H9 (cell line): ENCODE measurements at regions not wholly inside any gene's neighbourhood (a gene's known extent, or its start where the extent isn't known, plus 50 kb on each side); places are given as distances from the start of the nearest gene placed in this dataset.

Experiments
- DNase-seq: peaks from one replicate; pipeline ENCODE4 v3.0.0-alpha.2; 2017
- H2AFZ ChIP-seq: one replicate; pipeline ENCODE4 v1.6.1; 2013; ENCODE audit warnings: mild to moderate bottlenecking, low read length, control low read depth, moderate library complexity
- H2AK5ac ChIP-seq: 2 replicates; pipeline ENCODE4 v1.6.1; 2013; ENCODE audit warnings: low read length, control low read depth, mixed read lengths; ENCODE audit not compliant: insufficient read length
- H2BK120ac ChIP-seq: one replicate; pipeline ENCODE4 v1.6.1; 2013; ENCODE audit warnings: low read depth, mild to moderate bottlenecking, low read length, control low read depth, inconsistent platforms; ENCODE audit not compliant: poor library complexity, severe bottlenecking
- H2BK12ac ChIP-seq: 2 replicates; pipeline ENCODE4 v1.6.1; 2013; ENCODE audit warnings: low read length, control low read depth, mixed read lengths, low read depth; ENCODE audit not compliant: insufficient read length
- H2BK15ac ChIP-seq: 2 replicates; pipeline ENCODE4 v1.6.1; 2013; ENCODE audit warnings: low read depth, low read length, control low read depth
- H2BK20ac ChIP-seq: one replicate; pipeline ENCODE4 v1.6.1; 2013; ENCODE audit warnings: low read depth, mild to moderate bottlenecking, low read length, control low read depth, inconsistent platforms; ENCODE audit not compliant: poor library complexity, severe bottlenecking
- H2BK5ac ChIP-seq: 2 replicates; pipeline ENCODE4 v1.6.1; 2013; ENCODE audit warnings: low read length, control low read depth, mixed read lengths; ENCODE audit not compliant: insufficient read length
- H3K14ac ChIP-seq: 2 replicates; pipeline ENCODE4 v1.6.1; 2013; ENCODE audit warnings: low read length, control low read depth; ENCODE audit not compliant: insufficient read depth
- H3K18ac ChIP-seq: 2 replicates; pipeline ENCODE4 v1.6.1; 2013; ENCODE audit warnings: low read depth, mild to moderate bottlenecking, mixed read lengths, low read length, control low read depth; ENCODE audit not compliant: insufficient read length
- H3K23ac ChIP-seq: 2 replicates; pipeline ENCODE4 v1.6.1; 2013; ENCODE audit warnings: low read length, control low read depth, mixed read lengths, low read depth; ENCODE audit not compliant: insufficient read length
- H3K23me2 ChIP-seq: 2 replicates; pipeline ENCODE4 v1.6.1; 2013; ENCODE audit warnings: low read depth, mild to moderate bottlenecking, mixed read lengths, low read length, control low read depth; ENCODE audit not compliant: insufficient read length, poor library complexity, severe bottlenecking
- H3K27ac ChIP-seq: 2 replicates; pipeline ENCODE4 v1.5.1; 2013; ENCODE audit warnings: low read length, control low read depth, mixed read lengths, low read depth; ENCODE audit not compliant: insufficient read length
- H3K27me3 ChIP-seq: 2 replicates; pipeline ENCODE4 v1.6.1; 2013; ENCODE audit warnings: low read length, control low read depth, inconsistent platforms; ENCODE audit not compliant: insufficient read depth
- H3K4ac ChIP-seq: 2 replicates; pipeline ENCODE4 v1.6.1; 2013; ENCODE audit warnings: low read depth, mild to moderate bottlenecking, control low read depth, inconsistent platforms, low read length, moderate library complexity
- H3K4me1 ChIP-seq: 2 replicates; pipeline ENCODE4 v1.6.1; 2013; ENCODE audit warnings: low read length, control low read depth, inconsistent platforms; ENCODE audit not compliant: insufficient read depth
- H3K4me2 ChIP-seq: 2 replicates; pipeline ENCODE4 v1.6.1; 2013; ENCODE audit warnings: low read length, control low read depth, mixed read lengths; ENCODE audit not compliant: insufficient read length, insufficient read depth
- H3K56ac ChIP-seq: 2 replicates; pipeline ENCODE4 v1.6.1; 2013; ENCODE audit warnings: low read depth, mild to moderate bottlenecking, mixed read lengths, low read length, control low read depth; ENCODE audit not compliant: insufficient read length
- H3K79me1 ChIP-seq: 2 replicates; pipeline ENCODE4 v1.6.1; 2013; ENCODE audit warnings: low read depth, mild to moderate bottlenecking, moderate library complexity, low read length, control low read depth, inconsistent platforms; ENCODE audit not compliant: insufficient read depth, poor library complexity, severe bottlenecking
- H3K79me2 ChIP-seq: 2 replicates; pipeline ENCODE4 v1.6.1; 2013; ENCODE audit warnings: low read length, control low read depth, inconsistent platforms; ENCODE audit not compliant: insufficient read depth
- H3K9ac ChIP-seq: 2 replicates; pipeline ENCODE4 v1.6.1; 2013; ENCODE audit warnings: low read length, control low read depth, mixed read lengths; ENCODE audit not compliant: insufficient read length; ENCODE audit errors: extremely low read depth
- H3K9me3 ChIP-seq: one replicate; pipeline ENCODE4 v1.6.1; 2013; ENCODE audit warnings: low read depth, low read length, inconsistent platforms; ENCODE audit not compliant: control insufficient read depth
- H3T11ph ChIP-seq: one replicate; pipeline ENCODE4 v1.6.1; 2013; ENCODE audit warnings: mild to moderate bottlenecking, low read length, control low read depth, inconsistent platforms
- H4K20me1 ChIP-seq: one replicate; pipeline ENCODE4 v1.6.1; 2013; ENCODE audit not compliant: control insufficient read depth, insufficient read length, insufficient read depth
- H4K5ac ChIP-seq: 2 replicates; pipeline ENCODE4 v1.6.1; 2013; ENCODE audit warnings: low read depth, mild to moderate bottlenecking, mixed read lengths, low read length, control low read depth; ENCODE audit not compliant: insufficient read length
- H4K8ac ChIP-seq: replicated peaks from 2 replicates; pipeline ENCODE4 v1.6.1; 2013; ENCODE audit warnings: low read length, control low read depth, mixed read lengths, low read depth; ENCODE audit not compliant: insufficient read length
- H4K91ac ChIP-seq: 2 replicates; pipeline ENCODE4 v1.6.1; 2013; ENCODE audit warnings: low read depth, mild to moderate bottlenecking, moderate library complexity, mixed read lengths, low read length, control low read depth; ENCODE audit not compliant: insufficient read length
- H3K27ac Mint-ChIP-seq, 3 experiments: 2 replicates in 2 of 3; 3 replicates in 1 of 3; pipeline ENCODE4 v1.8.0; 2020 to 2021; ENCODE audit warnings: mixed read lengths in 3 of 3, mild to moderate bottlenecking in 1 of 3, moderate library complexity in 1 of 3
- H3K27me3 Mint-ChIP-seq: 2 replicates; pipeline ENCODE4 v1.8.0; 2021; ENCODE audit warnings: low read depth, mild to moderate bottlenecking, moderate library complexity, mixed read lengths
- H3K36me3 Mint-ChIP-seq, 3 experiments: 2 replicates in 2 of 3; 3 replicates in 1 of 3; pipeline ENCODE4 v1.8.0; 2020 to 2021; ENCODE audit warnings: low read depth in 3 of 3, mixed read lengths in 3 of 3; ENCODE audit not compliant: insufficient read depth in 1 of 3
- H3K4me1 Mint-ChIP-seq, 2 experiments: 2 replicates each; pipeline ENCODE4 v1.8.0; 2020; ENCODE audit warnings: mixed read lengths in 2 of 2
- H3K4me3 Mint-ChIP-seq, 2 experiments: 2 replicates in 1 of 2; 3 replicates in 1 of 2; pipeline ENCODE4 v1.8.0; 2020 to 2021; ENCODE audit warnings: mild to moderate bottlenecking in 2 of 2, mixed read lengths in 2 of 2, moderate library complexity in 1 of 2
- H3K9me3 Mint-ChIP-seq, 2 experiments: 2 replicates in 1 of 2; 3 replicates in 1 of 2; pipeline ENCODE4 v1.8.0; 2020; ENCODE audit warnings: mild to moderate bottlenecking in 2 of 2, mixed read lengths in 2 of 2, moderate library complexity in 1 of 2
- WGBS: extraction: QIAGEN DNeasy Blood & Tissue Kit; methylation state at CpG from one replicate; pipeline ENCODE4 v1.1.7; 2013; ENCODE audit warnings: missing lambda C conversion rate, low lambda C conversion rate, mixed read lengths; ENCODE audit not compliant: insufficient read length; ENCODE audit errors: extremely low coverage; 5-methylcytosine and 5-hydroxymethylcytosine counted together
- TF ChIP-seq, protein P1 (sequence below): fragments of 200-600 bp; sonication (generic); conservative IDR thresholded peaks from 3 replicates; pipeline ENCODE4 v1.8.0; 2021; ENCODE audit warnings: antibody characterized with exemption, mild to moderate bottlenecking

GRCh38 chr3:165619069-165619468, 218.2 kb downstream of the BCHE start:
- TF ChIP-seq, protein P1, sequence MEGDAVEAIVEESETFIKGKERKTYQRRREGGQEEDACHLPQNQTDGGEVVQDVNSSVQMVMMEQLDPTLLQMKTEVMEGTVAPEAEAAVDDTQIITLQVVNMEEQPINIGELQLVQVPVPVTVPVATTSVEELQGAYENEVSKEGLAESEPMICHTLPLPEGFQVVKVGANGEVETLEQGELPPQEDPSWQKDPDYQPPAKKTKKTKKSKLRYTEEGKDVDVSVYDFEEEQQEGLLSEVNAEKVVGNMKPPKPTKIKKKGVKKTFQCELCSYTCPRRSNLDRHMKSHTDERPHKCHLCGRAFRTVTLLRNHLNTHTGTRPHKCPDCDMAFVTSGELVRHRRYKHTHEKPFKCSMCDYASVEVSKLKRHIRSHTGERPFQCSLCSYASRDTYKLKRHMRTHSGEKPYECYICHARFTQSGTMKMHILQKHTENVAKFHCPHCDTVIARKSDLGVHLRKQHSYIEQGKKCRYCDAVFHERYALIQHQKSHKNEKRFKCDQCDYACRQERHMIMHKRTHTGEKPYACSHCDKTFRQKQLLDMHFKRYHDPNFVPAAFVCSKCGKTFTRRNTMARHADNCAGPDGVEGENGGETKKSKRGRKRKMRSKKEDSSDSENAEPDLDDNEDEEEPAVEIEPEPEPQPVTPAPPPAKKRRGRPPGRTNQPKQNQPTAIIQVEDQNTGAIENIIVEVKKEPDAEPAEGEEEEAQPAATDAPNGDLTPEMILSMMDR = no peak
- Histone ChIP-seq H3K23ac (no peak overlapping the region), H3K27ac (no peak overlapping the region), H2BK20ac (no peak overlapping the region), H2BK12ac (no peak overlapping the region), H2AFZ (no peak overlapping the region), H3K14ac (no peak overlapping the region), H3K9ac (no peak overlapping the region), H2BK15ac (no peak overlapping the region), H4K5ac (no peak overlapping the region), H3K4me2 (no peak overlapping the region), H2AK5ac (no peak overlapping the region), H3K79me2 (no peaks in the 10 kb centered on the region), H3K79me1 (no peaks in the 10 kb centered on the region), H3K56ac (no peak overlapping the region), H2BK120ac (no peak overlapping the region), H3K27me3 (no peaks in the 10 kb centered on the region), H3K4ac (no peak overlapping the region), H3K9me3 (peaks cover 5% of the 10 kb centered on the region), H4K20me1 (no peaks in the 10 kb centered on the region), H3K23me2 (no peaks in the 10 kb centered on the region), H2BK5ac (no peak overlapping the region), H3K4me1 (no peaks in the 10 kb centered on the region), H4K91ac (no peak overlapping the region), H3K18ac (no peak overlapping the region), H3T11ph (no peak overlapping the region), H4K8ac (no peak overlapping the region)
- H3K4me1 Mint-ChIP-seq = peaks cover 0 to 3% of the 10 kb centered on the region in 2 experiments; a peak in 1 of 4 replicates
- H3K36me3 Mint-ChIP-seq = no peaks in the 10 kb centered on the region; a peak in 2 of 7 replicates
- no CpG with 5 or more reads among the region's 2 CpGs for WGBS
- no peak overlapping the region for H3K27ac Mint-ChIP-seq
- no peaks in the 10 kb centered on the region for H3K27me3 Mint-ChIP-seq
- no peak overlapping the region for H3K4me3 Mint-ChIP-seq
- peaks cover 0 to 9% of the 10 kb centered on the region in 2 experiments; a peak in 3 of 5 replicates for H3K9me3 Mint-ChIP-seq
- no peak for DNase-seq
